ENCODE measurements at regions not wholly inside any gene's neighbourhood (a gene's known extent, or its start where the extent isn't known, plus 50 kb on each side); places are given as distances from the start of the nearest gene placed in this dataset.

DNA sequence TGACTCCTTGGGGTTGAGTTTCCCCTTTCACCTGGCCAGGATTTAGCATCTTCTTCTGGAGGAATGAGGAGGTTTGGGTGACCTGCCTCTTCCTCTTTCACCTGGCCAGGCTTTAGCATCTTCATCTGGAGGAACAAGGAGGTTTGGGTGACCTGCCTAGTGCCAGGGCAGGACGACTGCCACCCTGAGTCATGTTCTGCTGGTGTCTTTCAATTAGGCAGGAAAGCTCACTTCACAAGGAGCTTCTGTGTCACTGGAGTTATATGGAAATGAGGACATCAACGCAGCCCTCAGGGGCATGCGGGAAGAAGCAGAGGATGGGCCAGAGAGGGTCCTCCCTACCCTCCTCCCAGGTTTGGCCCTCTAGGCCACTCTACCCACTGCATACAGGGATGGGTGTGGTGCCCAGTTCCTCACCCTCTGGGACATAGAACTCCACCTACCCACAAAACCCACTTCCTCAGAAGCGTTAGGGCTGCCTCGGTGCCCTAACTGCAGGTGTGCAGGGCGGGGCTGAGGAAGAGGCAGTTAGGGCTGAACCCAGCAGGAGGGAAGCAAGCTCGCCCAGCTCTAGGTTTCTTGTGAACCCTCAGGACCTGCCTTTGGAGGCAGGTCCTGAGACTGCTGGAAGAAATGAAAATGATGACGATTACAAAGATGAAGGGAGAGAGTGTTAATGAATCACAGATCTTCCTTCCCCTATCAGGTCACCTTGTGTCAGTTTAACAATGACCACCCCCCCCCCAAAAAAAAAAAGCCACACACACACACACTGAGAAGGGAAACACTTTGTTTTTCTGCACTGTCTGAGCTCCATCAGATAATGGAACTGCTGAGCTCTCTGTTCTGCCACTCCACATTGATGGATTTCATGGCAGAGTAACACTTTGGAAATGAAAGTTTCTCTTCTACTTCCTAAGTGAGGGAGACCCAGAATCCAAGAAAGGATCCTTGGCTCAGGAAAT is 71.0 kb downstream of the ARL4C start:
- peak overlapping the region; percentile 58 for H3K9ac ChIP-seq (ENCODE audit: low read length)
- H3K27ac ChIP-seq (ENCODE audit: low read length), result peak overlapping the region; percentile 93
- peaks cover 13% of the 10 kb centered on the region; the same call in 1 of the 2 replicates for H3F3A ChIP-seq (ENCODE audit: insufficient read depth, low read length)
- H3K4me3 ChIP-seq (ENCODE audit: low read length), result peak overlapping the region; percentile 29
- no peaks in the 10 kb centered on the region for H3K9me2 ChIP-seq (replicated peaks; ENCODE audit: insufficient read depth, low read length)
- H3K4me1 ChIP-seq (ENCODE audit: low read length), result peaks cover 36% of the 10 kb centered on the region
- TF ChIP-seq EZH2 (optimal IDR thresholded peaks at IDR 0.05; ENCODE audit: low read depth, low read length) (no peak), EZH2phosphoT487 (IDR thresholded peaks at IDR 0.05; ENCODE audit: low read length) (no peak)
- TF ChIP-seq, protein P1, sequence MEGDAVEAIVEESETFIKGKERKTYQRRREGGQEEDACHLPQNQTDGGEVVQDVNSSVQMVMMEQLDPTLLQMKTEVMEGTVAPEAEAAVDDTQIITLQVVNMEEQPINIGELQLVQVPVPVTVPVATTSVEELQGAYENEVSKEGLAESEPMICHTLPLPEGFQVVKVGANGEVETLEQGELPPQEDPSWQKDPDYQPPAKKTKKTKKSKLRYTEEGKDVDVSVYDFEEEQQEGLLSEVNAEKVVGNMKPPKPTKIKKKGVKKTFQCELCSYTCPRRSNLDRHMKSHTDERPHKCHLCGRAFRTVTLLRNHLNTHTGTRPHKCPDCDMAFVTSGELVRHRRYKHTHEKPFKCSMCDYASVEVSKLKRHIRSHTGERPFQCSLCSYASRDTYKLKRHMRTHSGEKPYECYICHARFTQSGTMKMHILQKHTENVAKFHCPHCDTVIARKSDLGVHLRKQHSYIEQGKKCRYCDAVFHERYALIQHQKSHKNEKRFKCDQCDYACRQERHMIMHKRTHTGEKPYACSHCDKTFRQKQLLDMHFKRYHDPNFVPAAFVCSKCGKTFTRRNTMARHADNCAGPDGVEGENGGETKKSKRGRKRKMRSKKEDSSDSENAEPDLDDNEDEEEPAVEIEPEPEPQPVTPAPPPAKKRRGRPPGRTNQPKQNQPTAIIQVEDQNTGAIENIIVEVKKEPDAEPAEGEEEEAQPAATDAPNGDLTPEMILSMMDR (IDR thresholded peaks at IDR 0.05; ENCODE audit: low read length), result no peak
- H3K4me2 ChIP-seq (ENCODE audit: low read depth, low read length), result peak overlapping the region; percentile 82
- no peaks in the 10 kb centered on the region for H3K9me3 ChIP-seq (replicated peaks; ENCODE audit: insufficient read depth, low read length)
- H3K27me3 ChIP-seq (replicated peaks; ENCODE audit: insufficient read depth, low read length), result no peaks in the 10 kb centered on the region
- DNase-seq, result peak; percentile 97
- H3K79me2 ChIP-seq (ENCODE audit: low read length), result no peaks in the 10 kb centered on the region
- no peaks in the 10 kb centered on the region for H4K20me1 ChIP-seq (ENCODE audit: insufficient read depth, low read length)
- H2AFZ ChIP-seq (ENCODE audit: low read length), result peak overlapping the region; percentile 39
- no peaks in the 10 kb centered on the region for H3K36me3 ChIP-seq (replicated peaks; ENCODE audit: insufficient read depth, low read length)

DNA sequence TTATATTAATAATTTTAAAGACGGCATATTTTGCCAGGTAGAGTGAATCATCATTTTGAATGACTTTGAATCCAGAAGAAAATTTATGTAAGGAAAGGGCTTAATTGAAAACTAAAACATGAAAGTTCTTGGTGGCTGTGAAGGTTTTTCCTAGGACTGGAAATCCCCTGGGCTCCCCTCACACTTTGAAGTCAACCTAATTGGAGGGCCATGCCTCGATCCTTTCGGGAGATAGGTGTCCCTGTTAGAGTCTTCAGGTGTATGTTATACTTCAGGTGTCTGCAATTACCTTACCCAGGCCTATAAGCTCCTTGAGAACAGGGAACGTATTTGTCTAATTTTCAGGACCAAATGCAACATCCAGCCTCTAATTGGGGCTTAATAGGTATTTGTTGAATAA is 73.0 kb downstream of the ARL4C start:
- Histone ChIP-seq H3K4me2 (ENCODE audit: low read depth, low read length) (no peak overlapping the region), H3K4me1 (ENCODE audit: low read length) (peaks cover 36% of the 10 kb centered on the region), H3K27ac (ENCODE audit: low read length) (no peak overlapping the region), H4K20me1 (ENCODE audit: insufficient read depth, low read length) (no peaks in the 10 kb centered on the region), H3K9me2 (replicated peaks; ENCODE audit: insufficient read depth, low read length) (no peaks in the 10 kb centered on the region), H3K36me3 (replicated peaks; ENCODE audit: insufficient read depth, low read length) (no peaks in the 10 kb centered on the region), H3K9ac (ENCODE audit: low read length) (no peak overlapping the region), H3K79me2 (ENCODE audit: low read length) (no peaks in the 10 kb centered on the region), H2AFZ (ENCODE audit: low read length) (no peak overlapping the region), H3F3A (ENCODE audit: insufficient read depth, low read length) (peaks cover 13% of the 10 kb centered on the region; the same call in 1 of the 2 replicates), H3K4me3 (ENCODE audit: low read length) (no peak overlapping the region), H3K27me3 (replicated peaks; ENCODE audit: insufficient read depth, low read length) (no peaks in the 10 kb centered on the region), H3K9me3 (replicated peaks; ENCODE audit: insufficient read depth, low read length) (no peaks in the 10 kb centered on the region)
- DNase-seq, result no peak
- TF ChIP-seq EZH2phosphoT487 (IDR thresholded peaks at IDR 0.05; ENCODE audit: low read length), result no peak
- TF ChIP-seq, protein P1 (IDR thresholded peaks at IDR 0.05; ENCODE audit: low read length), result no peak
- TF ChIP-seq EZH2 (optimal IDR thresholded peaks at IDR 0.05; ENCODE audit: low read depth, low read length), result no peak

DNA sequence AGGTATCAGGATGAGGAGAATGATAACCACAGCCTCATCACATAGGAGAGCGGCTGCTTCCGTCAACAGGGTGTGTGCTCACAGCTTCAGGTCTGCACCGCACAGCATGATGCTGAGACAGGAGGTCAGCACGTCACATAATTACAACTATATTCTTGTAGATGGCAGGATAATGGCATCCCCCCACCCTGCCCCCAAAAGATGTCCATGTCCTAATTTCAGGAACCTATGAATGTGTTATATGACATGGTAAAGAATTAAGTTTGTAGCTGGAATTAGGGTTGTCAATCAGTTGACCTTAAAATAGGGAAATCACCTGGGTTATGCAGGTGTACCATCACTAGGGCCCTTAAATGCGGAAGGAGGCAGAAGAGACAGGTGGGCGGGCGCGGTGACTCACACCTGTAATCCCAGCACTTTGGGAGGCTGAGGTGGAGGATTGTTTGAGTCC is 73.9 kb downstream of the ARL4C start:
- H3K9me2 ChIP-seq (replicated peaks; ENCODE audit: insufficient read depth, low read length), result no peaks in the 10 kb centered on the region
- no peak overlapping the region for H3K4me2 ChIP-seq (ENCODE audit: low read depth, low read length)
- no peaks in the 10 kb centered on the region for H3K27me3 ChIP-seq (replicated peaks; ENCODE audit: insufficient read depth, low read length)
- no peak overlapping the region for H3K4me3 ChIP-seq (ENCODE audit: low read length)
- TF ChIP-seq EZH2phosphoT487 (IDR thresholded peaks at IDR 0.05; ENCODE audit: low read length) (no peak), EZH2 (optimal IDR thresholded peaks at IDR 0.05; ENCODE audit: low read depth, low read length) (no peak)
- TF ChIP-seq, protein P1 (IDR thresholded peaks at IDR 0.05; ENCODE audit: low read length), result no peak
- no peaks in the 10 kb centered on the region for H4K20me1 ChIP-seq (ENCODE audit: insufficient read depth, low read length)
- no peak overlapping the region for H2AFZ ChIP-seq (ENCODE audit: low read length)
- no peak overlapping the region for H3K9ac ChIP-seq (ENCODE audit: low read length)
- peaks cover 36% of the 10 kb centered on the region for H3K4me1 ChIP-seq (ENCODE audit: low read length)
- no peaks in the 10 kb centered on the region for H3K79me2 ChIP-seq (ENCODE audit: low read length)
- H3K36me3 ChIP-seq (replicated peaks; ENCODE audit: insufficient read depth, low read length), result no peaks in the 10 kb centered on the region
- H3K27ac ChIP-seq (ENCODE audit: low read length), result no peak overlapping the region
- peaks cover 13% of the 10 kb centered on the region; the same call in 1 of the 2 replicates for H3F3A ChIP-seq (ENCODE audit: insufficient read depth, low read length)
- no peak for DNase-seq
- H3K9me3 ChIP-seq (replicated peaks; ENCODE audit: insufficient read depth, low read length), result no peaks in the 10 kb centered on the region
